ENCODE measurements at regions not wholly inside any gene's neighbourhood (a gene's known extent, or its start where the extent isn't known, plus 50 kb on each side); places are given as distances from the start of the nearest gene placed in this dataset.
"Not testable (repeated sequence)": the region's sequence is repeated elsewhere in the genome, so short reads cannot be mapped to it uniquely, and the experiment has no call there.

DNA sequence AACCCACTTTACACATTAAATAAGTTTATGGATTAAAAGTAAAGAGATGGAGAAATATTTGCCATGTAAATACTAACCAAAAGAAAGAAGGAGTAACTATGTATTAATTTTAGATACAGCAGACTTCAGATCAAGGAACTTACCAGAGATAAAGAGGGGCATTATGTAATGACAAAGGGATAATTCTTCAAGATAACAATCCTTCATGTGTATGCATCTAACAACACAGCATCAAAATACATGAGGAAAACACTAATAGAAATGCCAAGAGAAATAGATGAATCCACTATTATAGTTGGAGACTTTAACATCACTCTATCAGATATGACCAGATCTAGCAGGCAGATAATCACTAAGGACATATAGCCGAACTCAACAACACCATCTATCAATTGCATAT lies 149.8 kb upstream of the ANKRD55 start:
- no peak for DNase-seq (ENCODE audit: low read depth)

DNA sequence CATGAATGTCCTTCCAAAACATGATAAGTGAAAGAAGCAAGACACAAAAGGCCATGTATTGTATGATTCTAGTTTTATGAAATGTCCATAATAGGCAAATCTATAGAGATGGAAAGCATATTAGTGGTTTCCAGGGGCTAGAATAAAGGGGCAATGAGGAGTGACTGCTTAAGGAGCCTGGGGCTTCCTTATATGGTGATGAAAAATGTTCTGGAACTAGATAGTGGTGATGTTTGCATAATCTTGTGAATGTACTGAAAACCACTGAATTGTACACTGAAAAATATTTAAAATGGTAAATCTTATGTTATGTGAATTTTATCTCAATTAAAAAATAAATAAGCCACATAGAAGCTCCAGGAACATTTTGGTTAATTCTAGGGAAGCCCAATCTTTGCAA lies 144.4 kb upstream of the ANKRD55 start:
- no peak for DNase-seq (ENCODE audit: low read depth)

DNA sequence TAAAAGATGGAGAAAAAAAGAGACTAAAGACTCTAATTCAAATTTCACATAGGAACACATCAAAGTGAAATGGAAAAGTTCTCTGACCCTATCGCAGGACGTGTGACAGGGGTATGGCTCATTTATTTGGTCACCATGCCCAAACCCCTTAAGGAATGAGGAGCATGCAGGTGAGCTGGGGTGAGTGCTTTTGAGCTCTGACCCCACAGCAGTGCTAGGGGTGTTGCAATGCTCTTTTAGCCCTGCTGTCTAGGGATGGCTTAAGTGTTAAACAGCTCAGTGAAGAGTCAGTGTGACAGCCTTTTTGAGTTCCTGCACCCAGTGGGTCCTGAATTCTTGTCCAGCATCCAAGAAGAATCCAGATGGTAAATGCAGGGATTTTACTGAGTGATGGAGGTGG lies 143.0 kb upstream of the ANKRD55 start:
- DNase-seq (ENCODE audit: low read depth), result no peak

DNA sequence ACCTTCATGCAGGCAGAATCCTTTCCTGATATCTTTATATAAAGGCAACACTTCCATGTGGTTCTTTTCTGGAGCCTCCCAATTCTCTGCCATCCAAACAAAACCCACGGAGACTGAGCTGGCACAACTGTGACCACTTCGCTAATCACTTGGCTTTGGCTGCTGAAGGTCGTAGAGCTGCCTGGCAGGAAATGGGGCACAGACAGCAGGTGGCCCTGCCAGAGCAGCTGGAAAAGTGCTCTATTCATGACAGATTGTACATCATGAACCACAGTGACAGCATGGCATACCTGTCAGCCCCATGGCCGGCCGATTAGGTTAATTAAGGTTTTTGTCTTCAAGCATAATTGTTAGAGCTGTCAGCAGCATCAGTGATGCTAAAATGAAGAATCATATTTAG lies 141.9 kb upstream of the ANKRD55 start:
- no peak for DNase-seq (ENCODE audit: low read depth)

DNA sequence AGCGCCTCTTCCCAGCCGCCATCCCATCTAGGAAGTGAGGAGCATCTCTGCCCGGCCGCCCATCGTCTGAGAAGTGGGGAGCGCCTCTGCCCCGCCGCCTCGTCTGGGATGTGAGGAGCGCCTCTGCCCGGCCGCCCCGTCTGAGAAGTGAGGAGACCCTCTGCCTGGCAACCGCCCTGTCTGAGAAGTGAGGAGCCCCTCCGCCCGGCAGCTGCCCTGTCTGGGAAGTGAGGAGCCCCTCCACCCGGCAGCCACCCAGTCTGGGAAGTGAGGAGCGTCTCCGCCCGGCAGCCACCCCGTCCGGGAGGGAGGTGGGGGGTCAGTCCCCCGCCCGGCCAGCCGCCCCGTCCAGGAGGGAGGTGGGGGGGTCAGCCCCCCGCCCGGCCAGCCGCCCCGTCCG lies 139.4 kb upstream of the ANKRD55 start:
- DNase-seq (ENCODE audit: low read depth), result not testable (repeated sequence)

DNA sequence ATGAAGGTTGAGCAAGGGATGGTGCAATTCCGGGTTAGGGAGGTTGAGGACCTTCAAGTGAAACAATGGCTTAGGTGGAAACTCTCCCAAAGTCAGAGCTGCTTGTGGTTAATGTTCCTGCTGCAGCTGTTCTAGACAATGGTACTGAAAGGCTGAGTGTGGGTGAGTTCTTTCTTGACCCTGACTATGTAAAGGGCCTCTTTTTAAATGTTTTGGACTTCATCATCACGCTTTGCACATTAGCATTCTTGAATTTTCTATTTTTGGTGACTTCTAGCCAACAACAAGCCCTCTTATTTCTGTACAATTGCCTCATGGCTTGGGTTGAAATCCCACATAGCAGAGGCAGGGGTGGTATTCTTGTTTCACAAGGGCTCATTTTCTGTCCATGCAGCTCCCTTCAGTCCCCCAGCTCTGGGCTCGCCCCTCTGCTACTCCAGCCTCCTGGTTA lies 136.3 kb upstream of the ANKRD55 start:
- DNase-seq (ENCODE audit: low read depth), result no peak

DNA sequence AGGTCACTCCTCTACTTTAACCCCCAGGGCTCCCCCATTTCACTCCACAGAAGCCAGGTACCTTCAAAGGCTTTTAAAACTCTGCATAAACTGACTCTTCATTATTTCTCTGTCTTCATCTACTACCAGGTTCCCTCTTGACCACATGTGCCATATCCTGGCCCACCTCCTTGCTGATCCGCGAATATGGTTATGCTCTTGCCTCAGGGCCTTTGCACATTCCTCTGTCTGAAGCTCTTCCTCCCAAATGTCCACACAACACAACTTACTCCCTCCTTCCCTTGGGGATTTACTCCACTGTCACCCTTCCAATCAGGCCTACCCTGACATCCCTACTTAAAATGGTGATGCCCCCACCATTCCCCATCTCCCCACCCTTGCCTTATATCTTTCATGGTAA lies 134.6 kb upstream of the ANKRD55 start:
- no peak for DNase-seq (ENCODE audit: low read depth)

DNA sequence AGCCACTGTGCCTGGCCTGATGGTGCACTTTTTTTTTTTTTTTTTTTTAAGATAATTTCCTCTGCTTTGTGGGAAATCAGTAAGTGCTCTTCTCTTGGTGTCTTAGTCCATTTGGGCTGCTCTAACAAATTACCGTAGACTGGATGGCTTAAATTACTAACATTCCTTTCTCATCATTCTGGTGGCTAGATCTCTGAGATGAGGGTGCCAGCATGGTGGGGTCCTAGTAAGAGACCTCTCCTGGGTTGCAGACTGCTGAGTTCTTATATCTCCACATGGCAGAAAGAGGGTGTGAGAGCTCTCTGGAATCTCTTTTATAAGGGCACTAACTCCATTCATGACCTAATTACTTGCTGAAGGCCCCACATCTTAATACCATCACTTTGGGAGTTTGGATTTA lies 133.9 kb upstream of the ANKRD55 start:
- no peak for DNase-seq (ENCODE audit: low read depth)

DNA sequence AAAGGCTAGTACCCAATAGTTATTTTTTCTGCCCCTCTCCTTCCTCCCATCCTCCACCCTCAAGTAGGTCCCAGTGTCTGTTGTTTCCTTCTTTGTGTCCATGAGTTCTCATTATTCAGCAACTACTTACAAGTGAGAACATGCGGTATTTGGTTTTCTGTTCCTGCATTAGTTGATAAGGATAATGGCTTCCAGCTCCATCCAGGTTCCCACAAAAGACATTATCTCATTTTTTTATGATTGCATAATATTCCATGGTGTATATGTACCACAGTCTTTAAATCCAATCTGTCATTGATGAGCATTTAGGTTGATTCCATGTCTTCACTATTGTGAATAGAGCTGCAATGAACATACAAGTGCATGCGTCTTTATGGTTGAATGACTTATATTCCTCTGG lies 128.3 kb upstream of the ANKRD55 start:
- no peak for DNase-seq (ENCODE audit: low read depth)

DNA sequence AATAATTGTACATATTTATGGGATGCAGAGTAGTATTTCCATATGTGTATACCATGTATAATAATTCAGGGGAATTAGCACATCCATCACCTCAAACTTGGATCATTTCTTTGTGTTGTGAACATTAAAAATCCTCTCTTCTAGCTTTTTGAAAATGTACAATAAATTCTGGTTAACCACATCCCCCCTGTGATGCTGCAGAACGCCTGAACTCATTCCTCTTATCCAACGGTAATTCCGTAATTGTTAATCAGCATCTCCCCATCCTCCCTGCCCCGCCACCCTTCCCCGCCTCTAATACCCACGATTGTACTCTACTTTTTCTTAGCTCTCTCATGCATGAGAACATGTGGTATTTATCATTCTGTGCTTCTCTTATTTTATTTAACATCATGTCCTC lies 127.7 kb upstream of the ANKRD55 start:
- no peak for DNase-seq (ENCODE audit: low read depth)

DNA sequence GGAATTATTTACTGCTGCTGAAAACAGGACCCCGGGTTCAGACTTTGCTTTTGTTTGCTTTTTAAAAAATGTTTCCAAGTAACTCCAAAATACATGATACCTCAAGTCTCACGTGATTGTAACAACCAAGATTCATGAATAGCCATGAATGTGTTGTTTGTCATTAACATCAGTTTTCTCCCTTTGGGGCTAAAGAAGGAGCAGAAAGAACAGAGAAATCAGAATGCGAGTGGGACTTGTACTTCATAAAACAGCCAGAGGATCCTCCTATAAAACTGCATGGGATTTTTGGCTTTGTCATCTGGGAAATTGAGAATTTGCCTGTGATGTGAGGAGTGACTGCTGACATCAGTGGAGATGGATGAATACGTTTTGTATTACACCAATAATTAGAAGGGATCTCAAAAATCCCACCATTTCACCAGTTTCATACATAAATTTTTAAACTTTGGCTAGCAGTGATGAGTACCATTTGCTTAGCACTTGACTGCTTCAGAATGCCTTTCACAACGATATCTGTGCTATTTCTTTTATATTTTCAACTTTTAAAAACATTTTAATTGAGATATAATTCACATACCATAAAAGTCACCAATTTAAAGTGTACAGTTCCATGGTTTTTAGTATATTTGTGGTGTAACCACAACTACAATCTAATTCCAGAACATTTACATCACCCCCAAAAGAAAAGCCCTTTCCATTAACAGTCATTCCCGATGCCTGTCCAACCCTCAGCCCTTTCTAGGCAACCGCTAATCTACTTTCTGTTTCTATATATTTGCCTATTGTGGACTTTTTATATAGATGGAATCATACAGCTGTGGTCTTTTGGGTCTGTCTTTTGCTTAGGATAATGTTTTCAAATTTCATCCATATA lies 126.9 kb upstream of the ANKRD55 start:
- DNase-seq (ENCODE audit: low read depth), result no peak

DNA sequence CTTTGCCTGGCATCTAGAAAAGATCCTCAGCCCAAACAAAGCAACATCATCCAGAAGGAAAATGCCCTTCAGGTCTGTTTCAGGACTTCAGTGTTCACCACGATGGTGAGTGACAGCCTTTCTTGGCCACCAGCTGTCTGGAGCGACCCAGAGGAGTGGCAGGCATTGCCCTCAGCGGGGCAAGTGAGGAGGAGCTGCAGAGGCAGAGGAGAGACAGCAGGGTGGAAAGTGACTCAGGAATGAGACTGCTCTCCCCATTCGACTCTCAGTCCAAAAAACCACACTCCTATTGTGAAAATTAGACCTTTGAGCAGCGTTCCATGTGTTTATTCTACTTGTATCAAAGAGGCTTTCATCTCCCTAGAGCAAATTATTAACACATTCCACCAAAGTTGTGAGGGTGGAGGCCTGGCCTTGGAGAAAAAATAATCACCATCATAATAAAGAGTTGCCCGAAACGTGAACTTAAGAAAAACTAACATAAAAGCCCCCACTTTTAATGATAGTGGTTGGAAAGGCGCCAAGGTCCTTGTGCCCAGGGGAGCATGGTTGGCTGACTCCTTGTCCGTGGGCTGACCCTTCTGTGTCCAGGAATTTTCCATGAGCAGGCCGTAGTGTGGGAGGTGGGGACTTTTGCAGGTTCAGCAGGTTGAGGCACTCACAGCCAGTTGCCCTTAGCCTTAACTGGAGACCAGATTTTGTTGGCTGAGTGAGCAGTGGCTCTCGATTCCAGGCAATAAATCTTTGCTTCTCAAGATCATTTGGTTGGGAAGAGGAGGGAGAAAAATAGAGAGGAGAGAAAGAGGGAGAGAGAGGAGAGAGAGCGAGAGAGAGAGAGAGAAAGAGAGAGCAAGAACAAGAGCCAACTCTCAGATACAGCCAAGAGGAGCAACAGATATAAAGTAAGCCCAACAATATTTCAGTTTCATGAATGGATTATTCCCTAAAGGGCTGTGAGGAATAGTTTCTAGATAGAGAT lies 125.9 kb upstream of the ANKRD55 start:
- DNase-seq (ENCODE audit: low read depth), result no peak

DNA sequence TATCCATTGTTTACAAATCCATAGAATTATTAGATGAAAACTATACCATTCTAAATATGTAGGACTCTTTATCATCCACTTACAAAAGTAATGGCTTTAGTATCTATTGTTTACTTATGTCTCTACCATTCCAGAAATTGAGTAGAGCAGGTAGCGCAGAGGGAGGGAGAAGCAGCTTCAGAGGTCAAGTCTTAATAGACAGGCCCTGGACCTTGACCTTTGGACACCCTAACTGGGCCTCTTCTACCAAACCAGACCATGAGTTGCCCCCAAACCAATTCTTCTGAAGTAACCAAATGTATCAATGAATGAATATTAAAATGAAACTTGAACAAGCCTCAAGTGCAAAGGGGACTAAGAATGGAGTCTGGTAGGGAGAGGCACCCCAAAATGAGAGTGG lies 124.9 kb upstream of the ANKRD55 start:
- DNase-seq (ENCODE audit: low read depth), result no peak

DNA sequence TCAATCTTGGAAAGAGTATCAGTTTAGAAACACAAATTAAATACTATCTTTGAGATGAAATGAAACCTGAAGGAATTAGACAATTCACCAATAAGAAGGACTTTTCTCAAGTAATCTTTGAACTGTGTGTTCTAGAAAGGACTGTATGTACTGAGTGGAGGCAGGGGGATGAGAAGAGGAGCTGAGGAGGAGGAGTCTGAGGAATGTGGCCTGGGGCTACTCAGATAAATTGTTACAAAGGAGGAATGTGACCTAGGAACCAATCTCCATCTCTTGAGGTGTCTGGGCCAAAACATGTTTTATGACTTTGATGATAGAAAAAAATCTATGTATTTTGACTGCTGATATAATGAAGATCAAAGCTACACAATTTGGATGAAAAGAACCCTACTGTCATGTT lies 124.3 kb upstream of the ANKRD55 start:
- no peak for DNase-seq (ENCODE audit: low read depth)

DNA sequence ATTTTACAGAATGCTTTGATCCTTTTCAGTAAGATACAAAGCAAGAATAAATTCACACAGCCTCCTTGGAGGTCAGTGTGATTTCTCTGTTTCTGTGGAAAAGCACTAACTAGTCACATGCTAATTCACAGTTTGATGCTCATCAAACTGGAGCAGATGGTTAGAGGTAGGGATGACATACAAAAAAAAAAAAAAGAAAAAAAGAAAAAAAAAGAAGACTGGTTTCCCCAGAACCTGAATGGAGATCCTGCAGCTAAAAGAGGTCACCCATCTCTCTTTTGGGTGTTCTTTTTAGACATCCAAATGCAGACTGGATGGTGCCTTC lies 123.7 kb upstream of the ANKRD55 start:
- DNase-seq (ENCODE audit: low read depth), result no peak

DNA sequence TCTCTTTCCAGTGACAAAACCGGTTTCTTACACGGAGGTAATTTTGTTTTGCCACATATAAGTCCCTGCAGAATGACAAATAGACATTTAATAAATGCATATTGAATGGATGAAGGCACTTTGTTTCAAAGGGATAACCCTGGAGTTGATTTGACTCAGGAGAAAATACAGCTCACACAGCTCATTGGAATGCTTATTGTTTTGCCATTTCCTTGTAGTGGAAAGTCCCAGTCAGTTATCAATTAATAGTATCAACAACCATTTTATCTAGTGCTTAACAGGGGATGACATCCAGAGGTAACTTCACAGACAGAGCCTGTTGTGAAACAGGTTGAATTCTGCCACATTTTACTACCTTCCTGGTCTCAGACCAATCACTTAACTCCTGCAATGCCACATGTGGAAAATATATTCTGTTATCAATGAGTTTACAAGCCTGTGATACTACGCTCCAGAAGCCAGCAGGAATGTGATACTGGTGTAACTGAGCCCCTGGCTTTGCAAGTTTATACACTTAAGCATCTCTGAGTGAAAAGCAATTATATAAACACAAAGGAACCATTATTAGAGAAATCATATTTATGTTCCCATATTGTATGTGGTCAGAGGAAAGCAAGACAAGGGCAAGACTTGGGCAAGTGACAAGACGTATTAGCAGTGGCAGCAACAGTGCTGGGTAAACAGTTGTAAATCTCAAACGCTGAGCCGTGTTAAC lies 123.1 kb upstream of the ANKRD55 start:
- no peak for DNase-seq (ENCODE audit: low read depth)

DNA sequence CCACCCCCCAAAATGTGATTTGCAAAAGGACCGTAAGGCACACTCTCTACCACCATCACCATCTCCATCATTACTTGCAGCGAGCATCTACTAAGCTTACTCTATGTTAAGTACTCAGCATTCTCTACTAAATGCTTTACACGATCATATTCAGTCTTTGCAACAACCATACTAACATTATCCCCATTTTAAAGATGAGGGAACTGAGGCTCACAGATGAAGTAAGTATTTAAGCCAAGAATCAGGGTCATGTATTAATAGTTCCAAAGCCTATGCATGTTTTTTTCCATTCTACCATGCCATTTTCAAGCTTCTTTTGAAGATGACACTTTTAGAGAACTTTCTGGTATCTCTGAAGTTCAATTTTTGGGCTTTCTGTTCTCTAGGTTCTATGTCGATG lies 121.7 kb upstream of the ANKRD55 start:
- DNase-seq (ENCODE audit: low read depth), result no peak

DNA sequence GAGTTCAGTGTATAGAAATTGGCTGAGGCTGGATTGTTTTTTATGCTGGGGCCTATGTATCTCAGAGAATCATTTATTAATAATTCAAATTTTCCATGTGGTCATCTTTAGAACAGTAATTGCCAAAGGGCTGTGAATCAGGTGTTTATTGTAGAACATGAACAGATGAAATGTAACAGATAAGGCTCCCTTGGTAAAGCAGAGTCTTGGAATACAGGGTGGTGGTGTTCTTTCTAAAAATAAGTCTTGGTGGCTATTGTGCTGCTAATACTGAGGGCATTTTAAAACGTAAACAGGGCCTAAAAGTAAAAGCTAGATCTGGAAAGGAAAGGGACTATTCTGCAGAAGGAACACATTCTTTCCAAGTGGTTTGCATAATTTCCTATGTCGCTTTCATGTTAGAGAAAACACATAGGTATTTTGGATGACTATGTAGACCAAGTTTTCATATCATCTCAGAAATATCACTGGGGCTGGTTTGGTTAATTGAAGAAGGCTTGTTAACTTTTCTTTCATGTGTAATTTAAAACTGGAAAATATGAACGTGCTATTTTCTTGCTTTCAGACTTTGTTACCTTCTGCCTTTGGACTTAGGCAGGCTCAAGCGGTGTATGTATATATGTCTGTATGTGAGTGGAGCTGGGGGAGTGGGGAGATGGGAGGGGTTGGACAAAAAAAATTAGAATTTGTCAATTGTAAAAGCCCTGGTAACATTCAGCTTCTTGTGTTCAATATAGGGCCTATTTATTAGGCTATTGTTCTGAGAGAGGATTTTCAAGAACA lies 119.9 kb upstream of the ANKRD55 start:
- DNase-seq (ENCODE audit: low read depth), result no peak

DNA sequence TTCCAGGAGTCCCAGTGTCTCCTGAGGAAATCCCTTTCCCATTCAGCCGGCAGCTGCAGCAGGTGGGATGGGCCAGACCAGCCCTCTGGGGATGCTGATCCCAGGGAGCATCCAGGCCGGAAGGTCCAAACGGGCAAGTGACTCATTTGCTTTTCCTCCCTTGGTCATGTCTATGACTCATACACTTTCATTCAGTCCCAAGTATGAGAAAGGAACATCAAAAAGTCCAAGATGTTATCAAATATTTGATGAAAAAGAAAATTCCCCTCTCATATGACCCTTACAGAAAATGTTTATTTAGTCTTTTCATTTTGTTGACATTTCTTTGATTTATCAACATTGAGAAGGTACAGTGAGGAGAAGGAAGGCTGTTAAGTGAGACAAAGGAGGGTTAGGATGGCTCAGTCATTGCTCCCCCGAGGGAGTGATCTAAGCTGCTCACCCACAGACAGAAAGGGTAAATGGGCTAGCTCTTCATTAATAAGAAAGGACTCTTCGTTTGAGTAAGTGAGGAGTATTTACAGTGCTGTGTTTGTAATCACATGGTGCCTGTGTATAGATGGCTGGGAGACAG lies 117.6 kb upstream of the ANKRD55 start:
- DNase-seq (ENCODE audit: low read depth), result no peak

DNA sequence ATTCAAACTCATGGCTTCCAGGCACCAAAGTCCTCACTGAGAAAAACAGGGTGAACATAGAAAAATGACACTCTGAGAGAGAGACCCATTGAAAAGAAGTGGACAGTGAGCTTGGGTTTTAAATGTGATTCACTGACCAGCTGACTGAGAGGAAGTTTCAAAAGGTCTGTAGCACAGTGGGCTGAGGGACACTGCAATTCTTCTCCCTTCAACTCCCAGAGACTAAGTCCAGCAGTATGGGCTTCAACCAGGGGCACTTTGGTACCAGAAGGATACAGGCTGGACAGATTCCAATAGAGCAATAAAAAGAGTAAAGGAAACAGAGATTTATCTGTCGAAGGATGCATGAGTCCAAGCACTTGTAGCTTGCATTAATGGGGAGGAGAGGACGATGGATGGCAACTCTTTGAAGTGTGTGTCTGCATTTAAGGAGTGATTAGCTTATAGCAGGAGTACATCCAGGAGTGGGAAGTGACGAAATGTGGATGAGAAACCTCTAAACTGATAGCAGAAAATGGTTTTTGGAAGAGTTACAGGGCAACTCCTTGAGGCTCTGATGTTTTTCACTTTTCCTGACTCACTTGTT lies 117.0 kb upstream of the ANKRD55 start:
- no peak for DNase-seq (ENCODE audit: low read depth)

DNA sequence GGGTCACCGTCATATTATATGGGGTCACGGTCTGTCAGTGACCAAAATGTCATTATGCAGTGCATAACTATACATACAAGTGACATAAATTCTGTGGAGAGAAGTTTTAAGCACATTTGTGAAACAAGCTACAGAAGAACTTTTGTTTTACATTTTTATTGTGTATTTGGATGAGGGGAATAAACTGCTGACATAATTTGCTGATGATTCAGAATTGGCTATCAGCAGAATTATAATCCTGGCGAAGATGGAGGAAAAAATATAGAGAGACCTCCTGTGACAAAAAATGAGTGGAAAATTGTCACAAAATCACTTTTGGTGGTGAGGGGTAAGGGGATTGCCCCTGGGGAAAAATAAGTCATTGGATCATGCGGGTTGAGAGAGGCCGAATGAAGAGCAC lies 116.3 kb upstream of the ANKRD55 start:
- DNase-seq (ENCODE audit: low read depth), result no peak
